ENCODE measurements at regions not wholly inside any gene's neighbourhood (a gene's known extent, or its start where the extent isn't known, plus 50 kb on each side); places are given as distances from the start of the nearest gene placed in this dataset.
"Not testable (repeated sequence)": the region's sequence is repeated elsewhere in the genome, so short reads cannot be mapped to it uniquely, and the experiment has no call there.

GRCh38 chr1:163477276-163477830 is 155.6 kb downstream of the NUF2 start:
- no peak for DNase-seq

DNA sequence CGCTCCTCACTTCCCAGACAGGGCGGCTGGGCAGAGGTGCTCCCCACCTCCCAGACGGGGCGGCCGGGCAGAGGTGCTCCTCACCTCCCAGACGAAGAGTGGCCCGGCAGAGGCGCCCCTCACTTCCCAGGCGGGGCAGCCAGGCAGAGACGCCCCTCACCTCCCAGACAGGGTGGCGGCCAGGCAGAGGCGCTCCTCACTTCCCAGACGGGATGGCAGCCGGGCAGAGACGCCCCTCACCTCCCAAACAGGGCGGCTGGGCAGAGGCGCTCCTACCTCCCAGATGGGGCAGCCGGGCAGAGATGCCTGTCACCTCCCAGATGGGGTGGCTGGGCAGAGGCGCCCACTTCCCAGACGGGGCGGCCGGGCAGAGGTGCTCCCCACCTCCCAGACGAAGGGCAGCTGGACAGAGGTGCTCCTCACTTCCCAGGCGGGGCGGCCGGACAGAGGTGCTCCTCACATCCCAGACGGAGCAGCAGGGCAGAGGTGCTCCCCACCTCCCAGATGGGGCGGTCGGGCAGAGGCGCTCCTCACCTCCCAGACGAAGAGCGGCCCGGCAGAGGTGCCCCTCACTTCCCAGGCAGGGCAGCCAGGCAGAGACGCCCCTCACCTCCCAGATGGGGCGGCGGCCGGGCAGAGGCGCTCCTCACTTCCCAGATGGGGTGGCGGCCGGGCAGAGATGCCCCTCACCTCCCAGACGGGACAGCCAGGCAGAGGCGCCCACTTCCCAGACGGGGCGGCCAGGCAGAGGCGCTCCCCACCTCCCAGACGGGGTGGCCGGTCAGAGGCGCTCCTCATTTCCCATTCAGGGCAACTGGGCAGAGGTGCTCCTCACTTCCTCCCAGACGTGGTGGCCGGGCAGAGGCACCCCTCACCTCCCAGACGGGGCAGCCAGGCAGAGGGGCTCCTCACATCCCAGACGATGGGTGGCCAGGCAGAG is 176.9 kb downstream of the NUF2 start:
- not testable (repeated sequence) for DNase-seq

- DNase-seq: no peak
Measured at GRCh38 chr1:163504331-163504978, 182.7 kb downstream of the NUF2 start.

- DNase-seq: no peak
Measured at GRCh38 chr1:163509114-163509513, 187.4 kb downstream of the NUF2 start.

- DNase-seq: no peak
Measured at GRCh38 chr1:163512349-163512989, 190.7 kb downstream of the NUF2 start.

- no peak for DNase-seq
Measured at GRCh38 chr1:163523375-163524029, 201.7 kb downstream of the NUF2 start.

GRCh38 chr1:163528710-163529348 is 207.1 kb downstream of the NUF2 start:
- DNase-seq: no peak

GRCh38 chr1:163531345-163531744 is 209.6 kb downstream of the NUF2 start:
- DNase-seq: no peak

- no peak for DNase-seq
Measured at GRCh38 chr1:163535401-163535800, 213.6 kb downstream of the NUF2 start.

GRCh38 chr1:163535807-163536206 is 214.1 kb downstream of the NUF2 start:
- DNase-seq: no peak

GRCh38 chr1:163537809-163538208 is 216.1 kb downstream of the NUF2 start:
- no peak for DNase-seq

- DNase-seq: no peak
Measured at GRCh38 chr1:163538667-163539066, 216.9 kb downstream of the NUF2 start.

DNA sequence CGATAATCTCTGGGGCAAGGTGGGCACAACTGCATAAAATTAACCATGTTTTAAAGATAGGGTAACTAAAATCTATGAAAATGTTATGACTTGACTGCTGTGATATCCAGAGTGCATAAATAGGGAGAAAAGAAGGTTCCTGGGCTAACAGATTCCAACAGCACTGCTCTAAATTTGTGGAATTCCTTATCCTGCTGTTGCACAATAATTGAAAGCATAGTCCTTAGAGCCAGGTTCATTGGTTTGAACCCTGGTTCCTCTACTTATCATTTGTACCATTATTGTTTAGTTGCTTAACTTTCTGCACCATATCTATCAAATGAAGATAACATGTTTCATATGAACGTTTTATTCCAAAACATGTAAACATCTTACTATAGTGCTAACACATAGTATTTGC is 219.0 kb downstream of the NUF2 start:
- no peak for DNase-seq

DNA sequence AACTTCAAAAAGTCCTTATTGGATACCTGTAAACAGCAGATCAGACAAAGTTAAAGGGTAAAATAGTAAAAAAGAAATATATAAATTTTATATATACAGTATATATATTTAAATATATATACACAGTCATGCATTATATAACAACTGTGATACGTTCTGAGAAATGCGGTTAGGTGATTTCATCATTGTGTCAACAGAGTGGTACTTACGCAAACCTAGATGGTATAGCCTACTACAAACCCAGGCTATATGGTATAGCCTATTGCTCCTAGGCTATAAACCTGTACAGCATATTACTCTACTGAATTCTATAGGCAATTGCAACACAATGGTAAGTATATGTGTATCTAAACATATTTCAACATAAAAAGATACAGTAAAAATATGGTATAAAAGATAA is 222.7 kb downstream of the NUF2 start:
- DNase-seq: no peak

DNA sequence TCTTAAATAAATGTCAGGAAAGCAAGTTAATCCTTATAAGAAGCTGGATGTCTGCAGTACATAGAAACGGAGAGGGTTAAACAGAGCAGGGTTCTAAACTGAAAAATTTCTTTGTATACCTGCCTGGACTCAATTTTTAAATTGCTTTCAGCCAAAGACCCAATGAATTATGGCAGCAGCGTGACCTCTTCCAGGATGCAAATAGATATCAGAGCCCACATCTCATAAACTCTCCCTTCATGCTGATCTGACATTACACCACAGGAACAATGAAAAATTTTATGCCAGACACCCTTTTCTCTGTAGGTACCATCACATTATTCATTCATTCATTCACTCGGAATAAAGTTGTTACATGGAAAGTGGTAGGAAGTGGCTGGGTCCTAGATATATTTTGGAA is 236.4 kb downstream of the NUF2 start:
- no peak for DNase-seq

- DNase-seq: no peak
Measured at GRCh38 chr1:163561580-163562295, 240.0 kb downstream of the NUF2 start.

GRCh38 chr1:163562355-163562754 is 240.6 kb downstream of the NUF2 start:
- no peak for DNase-seq

GRCh38 chr1:163565166-163565565 is 243.4 kb downstream of the NUF2 start:
- no peak for DNase-seq

- DNase-seq: no peak
Measured at GRCh38 chr1:163570071-163570470, 248.3 kb downstream of the NUF2 start.

DNA sequence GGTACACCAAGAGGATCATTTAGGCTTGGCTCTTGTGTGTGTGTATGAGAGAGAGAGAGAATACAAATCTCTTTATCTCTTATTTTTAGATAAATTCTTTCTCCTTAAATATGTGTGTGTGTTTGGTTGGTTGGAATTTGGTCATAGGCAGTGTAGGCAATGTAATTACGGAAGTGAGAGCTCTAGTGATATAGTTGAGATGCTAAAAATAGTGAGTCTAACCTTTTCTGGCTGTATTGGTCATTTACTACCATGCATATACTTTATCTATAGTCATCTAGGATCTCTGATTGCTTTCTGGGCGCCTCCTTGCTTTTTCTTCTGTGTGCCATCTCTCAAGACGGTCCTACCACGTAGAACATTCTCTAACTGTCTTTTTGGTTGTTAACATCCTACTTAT is 250.2 kb downstream of the NUF2 start:
- DNase-seq: no peak

GRCh38 chr1:163574119-163574518 is 252.4 kb downstream of the NUF2 start:
- DNase-seq: no peak

GRCh38 chr1:163580926-163581325 is 259.2 kb downstream of the NUF2 start:
- no peak for DNase-seq

Data from femur (tissue), 1 donor.